GM12878 (cell line): ENCODE measurements at regions not wholly inside any gene's neighbourhood (a gene's known extent, or its start where the extent isn't known, plus 50 kb on each side); places are given as distances from the start of the nearest gene placed in this dataset.

Experiments
- ATAC-seq: fragments of 200-7000 bp; cut with Tn5 transposase; 3 replicates; pipeline ENCODE4 v1.9.1; 2020; ENCODE audit warnings: mild to moderate bottlenecking, moderate library complexity
- BruUV-seq: library from RNA; stranded (reverse); fragments of 400-500 nt; replicated peaks from 2 replicates; lab custom pipeline; 2021; lab: Mats Ljungman, UMichigan
- CTCF ChIA-PET: fragments of 300-600 bp; sonication (Branson Sonifier 250); formaldehyde crosslinking; extraction: SDS; loops from one replicate; lab custom pipeline; 2021; ENCODE audit warnings: inconsistent platforms; lab: Yijun Ruan, JAX
- POLR2A ChIA-PET: fragments of 350-600 bp; formaldehyde crosslinking; extraction: SDS; loops from one replicate; lab custom pipeline; 2021; ENCODE audit warnings: inconsistent platforms; lab: Charles Lee
- RAD21 ChIA-PET: fragments of 300-600 bp; sonication (Branson Sonifier 250); formaldehyde crosslinking; loops from one replicate; lab custom pipeline; 2023; ENCODE audit warnings: antibody characterized with exemption; ENCODE audit not compliant: unreplicated experiment; lab: Charles Lee
- SMC1A ChIA-PET: fragments of 300-600 bp; sonication (Branson Sonifier 250); formaldehyde crosslinking; loops from one replicate; lab custom pipeline; 2023; ENCODE audit not compliant: unreplicated experiment, uncharacterized antibody; lab: Charles Lee
- DNase-seq: peaks from one replicate; pipeline ENCODE4 v3.0.0-alpha.2; 2011; ENCODE audit warnings: low read depth, low spot score
- FAIRE-seq: peaks from 3 replicates; lab custom pipeline; 2011; peaks lifted over from hg19 to GRCh38; lab: Jason Lieb, UNC
- H2AFZ ChIP-seq: 2 replicates; pipeline ENCODE4 v1.6.0; 2011; ENCODE audit warnings: low read depth, low read length, control low read depth; ENCODE audit not compliant: control insufficient read depth
- H3K27ac ChIP-seq: 2 replicates; pipeline ENCODE4 v1.5.1; 2011; ENCODE audit warnings: control low read depth; ENCODE audit not compliant: control insufficient read depth, insufficient read depth
- H3K27me3 ChIP-seq, 2 experiments: replicated peaks in 1 of 2; 2 replicates each; pipeline versions ENCODE4 v1.6.0 to v1.6.1; 2011; ENCODE audit warnings: low read length in 1 of 2; ENCODE audit not compliant: control insufficient read depth in 2 of 2, insufficient read depth in 2 of 2
- H3K36me3 ChIP-seq, 2 experiments: 2 replicates each; pipeline ENCODE4 v1.5.1; 2011; ENCODE audit warnings: low read length in 1 of 2; ENCODE audit not compliant: control insufficient read depth in 2 of 2, insufficient read depth in 2 of 2
- H3K4me1 ChIP-seq: 2 replicates; pipeline ENCODE4 v1.6.1; 2011; ENCODE audit warnings: mild to moderate bottlenecking, low read length, moderate library complexity, mixed read lengths; ENCODE audit not compliant: control insufficient read depth, insufficient read depth
- H3K4me2 ChIP-seq: 2 replicates; pipeline ENCODE4 v1.6.0; 2011; ENCODE audit warnings: control low read depth; ENCODE audit not compliant: control insufficient read depth, insufficient read depth
- H3K4me3 ChIP-seq: fragments of 200-600 bp; sonication (generic); 2 replicates; pipeline ENCODE4 v1.5.1; 2016
- H3K79me2 ChIP-seq: 2 replicates; pipeline ENCODE4 v1.6.0; 2011; ENCODE audit warnings: low read length; ENCODE audit not compliant: control insufficient read depth, insufficient read depth
- H3K9ac ChIP-seq: 2 replicates; pipeline ENCODE4 v1.8.0; 2011; ENCODE audit warnings: low read length, control low read depth, mixed read lengths; ENCODE audit not compliant: control insufficient read depth, insufficient read depth
- H3K9me3 ChIP-seq: replicated peaks from 3 replicates; pipeline ENCODE4 v1.5.1; 2011; ENCODE audit warnings: mild to moderate bottlenecking, low read length; ENCODE audit not compliant: control insufficient read depth, insufficient read depth
- H4K20me1 ChIP-seq: 2 replicates; pipeline ENCODE4 v1.6.0; 2011; ENCODE audit not compliant: control insufficient read depth, insufficient read depth
- FOS ChIP-seq: IDR thresholded peaks from 3 replicates; pipeline ENCODE4 v1.6.1; 2011; ENCODE audit warnings: borderline replicate concordance; ENCODE audit not compliant: insufficient read length; ENCODE audit errors: extremely low read depth
- FOXM1 ChIP-seq: IDR thresholded peaks from 2 replicates; pipeline ENCODE4 v1.6.1; 2012; ENCODE audit warnings: low read depth, mild to moderate bottlenecking, inconsistent platforms, low read length, moderate library complexity
- GATAD2B ChIP-seq: fragments of 450-650 bp; conservative IDR thresholded peaks from 2 replicates; pipeline ENCODE4 v1.6.1; 2017; ENCODE audit warnings: low read depth, mild to moderate bottlenecking, moderate library complexity
- KLF5 ChIP-seq: fragments of 450-650 bp; IDR thresholded peaks from 2 replicates; pipeline ENCODE4 v1.6.1; 2014; ENCODE audit warnings: mild to moderate bottlenecking; ENCODE audit not compliant: partially characterized antibody
- NR2C2 ChIP-seq: IDR thresholded peaks from 2 replicates; pipeline ENCODE4 v1.6.1; 2011; ENCODE audit warnings: borderline replicate concordance, low read depth; ENCODE audit not compliant: control insufficient read depth, insufficient read length
- NRF1 ChIP-seq: conservative IDR thresholded peaks from 2 replicates; pipeline ENCODE4 v1.6.1; 2011; ENCODE audit warnings: mild to moderate bottlenecking, low read depth, low read length, improper control_type of control experiment
- POLR2AphosphoS5 ChIP-seq: IDR thresholded peaks from 2 replicates; pipeline ENCODE4 v1.6.1; 2011; ENCODE audit warnings: mild to moderate bottlenecking, low read length, inconsistent platforms
- RUNX3 ChIP-seq: IDR thresholded peaks from 2 replicates; pipeline ENCODE4 v1.6.1; 2012; ENCODE audit warnings: low read length, inconsistent platforms
- SRF ChIP-seq, 2 experiments: IDR thresholded peaks; 2 replicates each; pipeline ENCODE4 v1.6.1; 2011; ENCODE audit warnings: low read depth in 2 of 2, low read length in 2 of 2, mild to moderate bottlenecking in 1 of 2, moderate library complexity in 1 of 2
- SUPT20H ChIP-seq: IDR thresholded peaks from 2 replicates; pipeline ENCODE4 v1.6.1; 2011; ENCODE audit warnings: low read depth, mild to moderate bottlenecking, low read length, moderate library complexity, borderline replicate concordance; ENCODE audit not compliant: control insufficient read depth
- SUZ12 ChIP-seq: fragments of 200-600 bp; sonication (generic); IDR thresholded peaks from one replicate; pipeline ENCODE4 v1.6.1; 2018; ENCODE audit warnings: antibody characterized with exemption, mild to moderate bottlenecking; ENCODE audit not compliant: unreplicated experiment
- TBL1XR1 ChIP-seq: IDR thresholded peaks from 2 replicates; pipeline ENCODE4 v1.6.1; 2012; ENCODE audit warnings: low read depth, low read length, improper control_type of control experiment
- ZNF274 ChIP-seq: IDR thresholded peaks from one replicate; pipeline ENCODE4 v1.8.0; 2011; ENCODE audit not compliant: insufficient read length, insufficient read depth
- ZZZ3 ChIP-seq: IDR thresholded peaks from 2 replicates; pipeline ENCODE4 v1.6.1; 2011; ENCODE audit warnings: low read depth; ENCODE audit not compliant: control insufficient read depth, insufficient read length
- WGBS: methylation state at CpG from one replicate; pipeline ENCODE4 v1.1.6; 2016; ENCODE audit warnings: low lambda C conversion rate; ENCODE audit not compliant: insufficient replicate concordance, insufficient coverage; ENCODE audit errors: missing lambda C conversion rate; 5-methylcytosine and 5-hydroxymethylcytosine counted together
- in situ Hi-C: fragments of 300-500 bp; cut with MboI; formaldehyde crosslinking; loops from 9 replicates; pipeline ENCODE4 v1.14.3; 2018; ENCODE audit warnings: mixed read lengths
- intact Hi-C: fragments of 100-400 bp; cut with micrococcal nuclease; formaldehyde crosslinking; loops from one replicate; pipeline ENCODE4 v1.14.2; 2022; ENCODE audit not compliant: unreplicated experiment
- TF ChIP-seq, protein P1 (sequence below): IDR thresholded peaks from 2 replicates; pipeline ENCODE4 v1.6.1; 2012; ENCODE audit warnings: low read depth, low read length, improper control_type of control experiment

DNA sequence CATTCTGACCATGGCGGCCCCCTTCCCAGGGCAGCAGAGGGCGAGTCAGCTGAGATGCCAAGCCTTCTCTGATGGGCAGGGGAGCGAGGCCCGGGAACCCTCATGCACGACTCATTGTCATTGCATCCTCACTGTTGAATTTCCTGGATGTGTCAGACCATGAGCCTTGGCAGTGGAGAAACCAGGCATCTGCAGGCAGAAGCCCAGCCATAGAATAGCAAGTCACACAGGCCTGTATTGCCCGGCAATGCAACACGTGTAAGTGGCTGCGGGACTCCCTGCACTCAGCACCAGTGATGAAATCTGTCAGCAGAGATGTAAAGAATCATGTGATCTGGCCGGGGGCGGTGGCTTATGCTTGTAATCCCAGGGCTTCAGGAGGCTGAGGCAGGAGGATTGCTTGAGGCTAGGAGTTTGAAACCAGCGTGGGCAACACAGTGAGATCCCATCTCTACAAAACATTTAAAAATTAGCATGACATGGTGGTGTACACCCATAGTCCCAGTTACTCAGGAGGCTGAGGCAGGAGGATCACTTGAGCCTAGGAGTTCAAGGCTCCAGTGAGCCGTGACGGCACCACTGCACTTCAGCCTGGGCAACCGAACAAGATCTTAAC lies 199.7 kb downstream of the KATNAL1 start:
- no peak overlapping the region for H2AFZ ChIP-seq
- no peak overlapping the region for H3K9ac ChIP-seq
- no peaks in the 10 kb centered on the region for H3K4me1 ChIP-seq
- no peak for DNase-seq
- no peak for ATAC-seq
- WGBS, result 49% methylated on average over 14 of the region's 14 CpGs
- no peak for TF ChIP-seq SUPT20H
- no peak for TF ChIP-seq KLF5
- no peak for TF ChIP-seq NRF1
- TF ChIP-seq SRF (IDR thresholded peaks at IDR 0.05; ENCODE audit: low read depth in 2 of 2, low read length in 2 of 2), result no peak
- no peak for TF ChIP-seq NR2C2
- no peak for TF ChIP-seq SUZ12
- no peak for TF ChIP-seq FOS
- no peak for TF ChIP-seq ZNF274
- TF ChIP-seq, protein P1, sequence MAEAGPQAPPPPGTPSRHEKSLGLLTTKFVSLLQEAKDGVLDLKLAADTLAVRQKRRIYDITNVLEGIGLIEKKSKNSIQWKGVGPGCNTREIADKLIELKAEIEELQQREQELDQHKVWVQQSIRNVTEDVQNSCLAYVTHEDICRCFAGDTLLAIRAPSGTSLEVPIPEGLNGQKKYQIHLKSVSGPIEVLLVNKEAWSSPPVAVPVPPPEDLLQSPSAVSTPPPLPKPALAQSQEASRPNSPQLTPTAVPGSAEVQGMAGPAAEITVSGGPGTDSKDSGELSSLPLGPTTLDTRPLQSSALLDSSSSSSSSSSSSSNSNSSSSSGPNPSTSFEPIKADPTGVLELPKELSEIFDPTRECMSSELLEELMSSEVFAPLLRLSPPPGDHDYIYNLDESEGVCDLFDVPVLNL, result no peak
- no peak for TF ChIP-seq RUNX3
- no peak for TF ChIP-seq POLR2AphosphoS5
- TF ChIP-seq ZZZ3, result no peak
- no peak for TF ChIP-seq GATAD2B
- no peak for TF ChIP-seq TBL1XR1
- TF ChIP-seq FOXM1, result no peak
- TF ChIP-seq, all 136 proteins: peak for 0
- FAIRE-seq, result no peak
- Histone ChIP-seq H3K9me3 (no peaks in the 10 kb centered on the region), H3K79me2 (no peaks in the 10 kb centered on the region), H3K27me3 (peaks cover 0 to 3% of the 10 kb centered on the region in 2 experiments; a peak in 1 of 4 replicates), H3K36me3 (no peaks in the 10 kb centered on the region), H3K4me2 (no peak overlapping the region), H3K27ac (no peak overlapping the region), H4K20me1 (no peaks in the 10 kb centered on the region), H3K4me3 (no peak overlapping the region)
- ChIA-PET POLR2A (no interaction called here), SMC1A (no interaction called here), RAD21 (interaction anchor here (8.5 kb wide), 1 partner anchor 337 kb away, joined by 163 read pairs; no protein-coding TSS in a partner anchor), CTCF (interaction anchor here (1.3 kb wide), 1 partner anchor 9 kb away, joined by 3 read pairs; no protein-coding TSS in a partner anchor)
- no TSS peak for BruUV-seq
- in situ Hi-C loops (no loop called here), intact Hi-C loops (no loop called here)
